ENCODE measurements at regions not wholly inside any gene's neighbourhood (a gene's known extent, or its start where the extent isn't known, plus 50 kb on each side); places are given as distances from the start of the nearest gene placed in this dataset.

GRCh38 chr21:31500071-31500470 lies 156.0 kb upstream of the TIAM1 start:
- TF ChIP-seq CTCF (IDR thresholded peaks at IDR 0.05) (no peak), EZH2phosphoT487 (IDR thresholded peaks at IDR 0.05) (no peak)
